HFF-Myc (cell line): ENCODE measurements at regions not wholly inside any gene's neighbourhood (a gene's known extent, or its start where the extent isn't known, plus 50 kb on each side); places are given as distances from the start of the nearest gene placed in this dataset.

Source experiments
- DNase-seq: peaks from one replicate; pipeline ENCODE4 v3.0.0-alpha.2; 2011; ENCODE audit warnings: low read depth; ENCODE audit errors: extremely low read depth
- H3K4me3 ChIP-seq: replicated peaks from 2 replicates; pipeline ENCODE4 v1.5.1; 2011; ENCODE audit warnings: low read depth, mild to moderate bottlenecking, control low read depth, low read length
- CTCF ChIP-seq: IDR thresholded peaks from 2 replicates; pipeline ENCODE4 v1.5.1; 2012; ENCODE audit warnings: mild to moderate bottlenecking, low read depth, low read length, control low read depth; ENCODE audit errors: missing control alignments

DNA sequence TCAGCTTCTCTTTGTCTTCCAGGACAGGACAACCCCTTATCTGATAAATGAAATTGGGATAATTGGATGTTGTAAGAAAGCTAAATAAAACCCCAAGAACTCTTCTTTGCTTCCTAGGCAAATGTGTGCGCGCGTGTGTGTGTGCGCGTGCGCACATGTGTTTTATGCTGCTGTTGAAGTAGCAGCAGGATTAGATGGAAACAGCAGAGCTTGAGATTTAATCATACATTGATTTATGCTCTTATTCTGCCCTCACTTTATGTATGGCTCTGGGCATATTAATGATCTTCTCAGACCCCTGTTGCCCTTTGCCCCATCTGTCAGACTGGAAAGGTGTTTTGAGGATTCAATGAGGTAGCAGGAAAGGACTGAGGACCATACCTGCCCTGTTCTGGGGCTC, 324.0 kb upstream of the MAP3K7 start:
- TF ChIP-seq CTCF, result no peak
- no peak for DNase-seq
- H3K4me3 ChIP-seq, result no peak overlapping the region

DNA sequence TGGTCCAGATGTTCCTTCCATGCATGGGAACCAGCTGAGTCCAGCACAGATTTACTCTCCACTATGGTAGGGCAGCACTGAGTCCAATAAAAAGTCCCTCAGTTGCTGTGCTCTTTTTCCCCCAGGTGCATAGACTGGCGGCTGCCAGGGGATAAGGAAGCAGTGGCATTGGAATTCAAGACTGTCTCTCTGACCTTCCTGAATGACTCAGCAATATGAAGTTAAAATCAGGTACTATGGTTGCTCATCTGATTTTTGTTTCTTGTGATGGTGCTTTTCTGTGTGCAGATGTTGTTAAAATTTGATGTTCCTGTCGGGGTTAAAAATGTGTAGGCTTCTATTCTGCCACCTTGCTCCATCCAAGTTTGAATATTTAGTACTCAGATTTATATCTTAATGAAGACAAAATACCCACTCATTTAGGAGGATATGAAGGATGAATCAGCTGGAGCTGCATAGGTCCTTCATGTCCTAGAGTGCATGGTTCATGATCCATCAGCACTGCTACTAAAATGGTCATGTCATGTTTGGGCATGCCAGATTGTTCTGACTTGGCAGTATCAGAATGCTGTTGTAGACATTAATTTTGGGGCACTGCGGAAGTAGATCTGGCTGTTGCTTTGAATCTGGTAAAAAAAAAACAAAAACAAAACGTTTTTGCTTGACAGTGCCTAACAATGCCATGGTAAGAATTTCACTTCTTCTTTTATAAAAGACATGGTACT, 321.2 kb upstream of the MAP3K7 start:
- DNase-seq, result no peak
- no peak for TF ChIP-seq CTCF
- no peak overlapping the region for H3K4me3 ChIP-seq

- DNase-seq, result no peak
- TF ChIP-seq CTCF, result no peak
- H3K4me3 ChIP-seq, result no peak overlapping the region
Observed at GRCh38 chr6:90905351-90905750, 318.5 kb upstream of the MAP3K7 start.

GRCh38 chr6:90900034-90900433, 313.2 kb upstream of the MAP3K7 start:
- no peak overlapping the region for H3K4me3 ChIP-seq
- no peak for DNase-seq
- TF ChIP-seq CTCF, result no peak

DNA sequence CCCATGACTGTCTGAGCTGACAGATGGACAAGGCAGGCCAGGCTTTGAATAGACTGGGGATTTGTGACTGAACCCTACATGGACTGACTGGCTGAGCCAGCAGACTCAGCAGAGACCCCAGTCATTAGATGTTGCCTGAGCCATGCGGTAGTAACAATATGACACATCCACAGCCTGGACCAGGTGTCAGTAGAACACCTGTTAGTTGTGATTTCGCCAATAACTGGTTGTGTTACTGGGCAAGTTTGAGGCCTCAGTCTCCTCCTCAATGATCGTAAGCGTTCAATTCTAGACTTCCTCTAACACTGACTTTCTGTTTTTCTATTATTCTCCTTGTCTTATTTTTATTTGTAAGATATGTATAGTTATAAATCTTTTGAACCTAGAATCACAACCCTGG, 311.9 kb upstream of the MAP3K7 start:
- no peak for TF ChIP-seq CTCF
- H3K4me3 ChIP-seq, result no peak overlapping the region
- no peak for DNase-seq

- no peak for DNase-seq
- no peak overlapping the region for H3K4me3 ChIP-seq
- no peak for TF ChIP-seq CTCF
Observed at GRCh38 chr6:90896075-90896547, 309.2 kb upstream of the MAP3K7 start.
